PC-9 (cell line): ENCODE measurements at regions not wholly inside any gene's neighbourhood (a gene's known extent, or its start where the extent isn't known, plus 50 kb on each side); places are given as distances from the start of the nearest gene placed in this dataset.

ENCODE experiments used
- EZH2 ChIP-seq: fragments of 200-600 bp; sonication (generic); IDR thresholded peaks from 2 replicates; pipeline ENCODE4 v1.8.0; 2017; ENCODE audit warnings: antibody characterized with exemption, low read depth
- TF ChIP-seq, protein P1 (sequence below): fragments of 200-600 bp; sonication (generic); conservative IDR thresholded peaks from 2 replicates; pipeline ENCODE4 v1.6.1; 2017; ENCODE audit warnings: mixed run types, antibody characterized with exemption, mild to moderate bottlenecking, moderate library complexity

DNA sequence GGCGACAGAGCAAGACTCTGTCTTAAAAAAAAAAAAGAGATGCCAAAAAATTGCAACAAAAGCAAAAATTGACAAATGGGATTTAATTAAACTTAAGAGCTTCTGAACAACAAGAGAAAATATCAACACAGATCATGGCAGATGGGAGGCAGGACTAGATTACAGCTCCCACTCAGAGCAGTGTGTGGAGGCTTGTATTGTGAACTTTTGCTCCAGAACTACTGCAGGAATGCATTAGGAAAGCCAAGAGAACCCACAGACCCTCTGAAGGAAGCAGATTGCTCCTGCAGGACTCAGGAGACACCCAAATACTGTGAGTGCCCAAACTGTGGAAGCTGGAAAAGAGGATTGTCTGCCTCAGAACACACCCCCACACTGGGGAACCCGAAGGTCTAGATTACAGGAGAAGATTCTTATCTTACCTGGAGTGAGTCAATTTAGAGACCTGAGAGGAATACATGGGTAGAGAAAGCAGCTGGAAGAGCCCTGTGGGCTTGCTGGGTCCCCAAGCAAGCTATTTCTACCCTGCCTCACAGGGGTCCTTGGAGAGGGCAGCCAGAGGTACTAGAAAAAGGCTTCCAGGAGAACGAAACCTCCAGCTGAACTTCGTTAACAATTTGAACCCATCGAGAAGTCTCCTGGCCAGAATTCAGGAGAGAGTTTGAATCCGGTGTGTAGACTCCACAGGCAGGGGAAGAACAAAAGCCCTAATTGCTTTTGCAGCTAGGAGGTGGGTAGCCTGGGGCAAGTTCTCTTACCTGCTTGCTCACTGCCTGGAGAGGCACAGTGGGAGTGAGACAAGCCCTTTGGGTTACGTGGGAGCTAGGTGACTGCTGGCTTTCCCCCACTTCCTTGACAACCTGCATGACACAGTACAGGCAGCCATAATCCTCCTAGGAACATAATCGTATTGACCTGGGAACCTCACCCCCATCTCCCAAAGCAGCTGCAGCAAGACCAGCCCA lies 593.4 kb upstream of the RGMB start:
- TF ChIP-seq, protein P1, sequence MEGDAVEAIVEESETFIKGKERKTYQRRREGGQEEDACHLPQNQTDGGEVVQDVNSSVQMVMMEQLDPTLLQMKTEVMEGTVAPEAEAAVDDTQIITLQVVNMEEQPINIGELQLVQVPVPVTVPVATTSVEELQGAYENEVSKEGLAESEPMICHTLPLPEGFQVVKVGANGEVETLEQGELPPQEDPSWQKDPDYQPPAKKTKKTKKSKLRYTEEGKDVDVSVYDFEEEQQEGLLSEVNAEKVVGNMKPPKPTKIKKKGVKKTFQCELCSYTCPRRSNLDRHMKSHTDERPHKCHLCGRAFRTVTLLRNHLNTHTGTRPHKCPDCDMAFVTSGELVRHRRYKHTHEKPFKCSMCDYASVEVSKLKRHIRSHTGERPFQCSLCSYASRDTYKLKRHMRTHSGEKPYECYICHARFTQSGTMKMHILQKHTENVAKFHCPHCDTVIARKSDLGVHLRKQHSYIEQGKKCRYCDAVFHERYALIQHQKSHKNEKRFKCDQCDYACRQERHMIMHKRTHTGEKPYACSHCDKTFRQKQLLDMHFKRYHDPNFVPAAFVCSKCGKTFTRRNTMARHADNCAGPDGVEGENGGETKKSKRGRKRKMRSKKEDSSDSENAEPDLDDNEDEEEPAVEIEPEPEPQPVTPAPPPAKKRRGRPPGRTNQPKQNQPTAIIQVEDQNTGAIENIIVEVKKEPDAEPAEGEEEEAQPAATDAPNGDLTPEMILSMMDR = no peak
- TF ChIP-seq EZH2 = no peak
